NCI-H345 treated with DMSO at 0.1 percent for 48 hours (cell line): ENCODE measurements at regions not wholly inside any gene's neighbourhood (a gene's known extent, or its start where the extent isn't known, plus 50 kb on each side); places are given as distances from the start of the nearest gene placed in this dataset.
A peak's percentile ranks its signal among the peaks of the same experiment; 100 is the strongest.

Experiments used
- DNase-seq: peaks from one replicate; lab custom pipeline; 2025; ENCODE audit not compliant: unreplicated experiment; lab: John Stamatoyannopoulos, UW

DNA sequence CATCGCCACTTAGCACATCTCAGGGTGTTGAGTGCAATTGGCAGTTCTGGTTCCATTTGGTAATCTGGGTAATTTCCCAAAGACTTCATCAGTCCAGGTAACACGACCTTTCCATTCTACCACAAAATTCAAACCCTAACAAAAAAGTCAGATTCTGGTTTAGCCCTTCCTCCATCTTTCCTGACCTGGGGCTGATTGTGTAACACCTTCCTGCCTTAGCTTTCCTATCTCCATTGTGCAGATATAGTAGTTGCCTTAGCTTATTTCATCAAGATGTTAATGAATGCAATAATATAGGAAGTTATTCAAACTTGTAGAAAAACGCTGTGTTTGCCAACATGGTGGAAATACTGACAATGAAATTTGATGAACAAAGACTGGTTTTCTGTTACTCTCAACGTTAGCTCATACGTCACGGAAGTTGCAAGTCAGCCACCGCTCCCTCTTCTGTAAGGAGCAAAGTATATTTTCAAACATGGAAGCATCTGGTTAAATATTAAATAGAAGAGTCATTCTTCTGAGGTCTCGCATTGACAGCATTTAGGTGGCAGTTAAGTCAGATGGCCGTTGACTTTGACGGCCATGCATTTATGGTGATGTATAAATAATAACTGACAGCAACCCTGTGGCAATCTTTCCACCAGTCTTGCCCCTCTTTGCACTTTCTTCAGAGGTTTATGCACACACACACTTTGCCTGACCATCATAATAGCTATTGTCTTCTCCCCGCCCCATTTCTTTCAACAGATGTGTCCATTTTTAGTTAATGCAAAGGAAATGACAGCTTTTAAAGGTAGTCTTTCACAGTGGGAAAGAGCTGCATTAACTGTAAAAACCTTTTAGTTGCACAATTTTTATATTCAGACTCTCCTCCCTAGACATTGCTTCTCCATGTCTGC, 205.1 kb upstream of the BMPER start:
- no peak for DNase-seq

DNA sequence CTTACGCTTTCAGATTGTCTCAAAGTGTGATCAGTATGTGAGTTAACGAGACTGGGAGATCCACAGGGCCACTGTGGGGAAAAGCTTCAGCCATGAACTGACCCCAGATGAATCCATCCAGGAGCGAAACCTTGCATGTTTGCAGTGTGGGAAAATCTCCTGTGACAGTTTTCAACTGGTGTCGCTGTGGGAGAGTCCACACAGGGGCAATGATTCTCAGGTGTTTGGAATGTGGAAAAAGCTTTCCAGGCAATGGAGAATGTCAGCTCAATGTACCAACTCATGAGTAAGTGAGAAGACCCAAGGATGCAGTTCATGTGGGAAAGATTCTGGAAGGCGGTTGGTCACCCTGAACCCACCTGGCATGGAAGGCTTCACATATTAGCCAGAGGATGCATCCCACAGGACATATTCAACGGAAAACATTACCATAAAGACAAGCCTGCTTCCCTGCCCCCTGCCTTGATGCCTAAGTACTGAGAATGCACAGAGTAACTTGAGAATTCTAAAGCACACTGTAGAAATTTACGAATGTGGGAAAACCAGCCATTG, 204.1 kb upstream of the BMPER start:
- no peak for DNase-seq

DNA sequence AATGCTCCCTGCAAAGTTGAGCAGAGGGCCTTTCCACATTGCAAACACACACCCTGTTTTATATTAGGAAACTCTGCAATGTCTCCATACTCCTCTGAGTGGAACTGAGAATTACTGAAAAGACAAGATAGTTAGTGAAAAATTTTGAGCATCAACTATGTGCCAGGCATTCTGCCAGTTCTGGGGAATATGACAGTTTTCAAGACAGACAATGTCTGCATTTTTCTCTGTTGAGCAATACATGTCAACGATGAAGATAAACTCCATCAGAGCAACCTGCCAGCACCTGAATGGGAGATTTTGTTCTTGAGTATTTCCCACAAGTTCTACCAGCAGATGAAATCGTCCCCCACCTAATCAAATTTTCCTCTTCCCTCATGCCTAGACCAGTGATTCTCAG, 203.4 kb upstream of the BMPER start:
- DNase-seq, result no peak

DNA sequence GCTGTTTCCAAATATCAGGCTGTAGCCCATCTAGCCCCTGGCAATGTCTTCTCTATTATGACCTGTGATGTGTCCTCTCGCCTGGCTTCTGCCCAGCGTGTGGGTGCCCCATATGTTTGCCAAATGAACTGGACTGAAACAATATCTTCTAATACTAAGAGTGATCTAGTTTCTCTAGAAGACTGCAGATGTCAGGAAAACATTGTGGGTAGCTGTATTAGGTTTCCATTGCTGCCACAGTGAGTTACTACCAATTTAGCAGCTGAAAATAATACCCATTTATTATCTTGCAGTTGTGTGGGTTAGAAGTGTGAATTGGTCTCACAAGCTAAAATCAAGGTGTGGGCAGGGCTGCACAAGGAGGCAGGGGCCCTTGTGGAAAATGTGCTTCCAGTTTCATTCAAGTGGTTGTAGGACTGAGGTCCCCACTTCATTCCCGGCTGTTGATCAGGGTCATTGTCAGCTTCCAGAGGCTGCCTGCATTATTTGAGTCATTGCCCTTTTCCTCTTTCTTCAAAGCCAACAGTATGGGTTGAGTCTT, 202.8 kb upstream of the BMPER start:
- no peak for DNase-seq

DNA sequence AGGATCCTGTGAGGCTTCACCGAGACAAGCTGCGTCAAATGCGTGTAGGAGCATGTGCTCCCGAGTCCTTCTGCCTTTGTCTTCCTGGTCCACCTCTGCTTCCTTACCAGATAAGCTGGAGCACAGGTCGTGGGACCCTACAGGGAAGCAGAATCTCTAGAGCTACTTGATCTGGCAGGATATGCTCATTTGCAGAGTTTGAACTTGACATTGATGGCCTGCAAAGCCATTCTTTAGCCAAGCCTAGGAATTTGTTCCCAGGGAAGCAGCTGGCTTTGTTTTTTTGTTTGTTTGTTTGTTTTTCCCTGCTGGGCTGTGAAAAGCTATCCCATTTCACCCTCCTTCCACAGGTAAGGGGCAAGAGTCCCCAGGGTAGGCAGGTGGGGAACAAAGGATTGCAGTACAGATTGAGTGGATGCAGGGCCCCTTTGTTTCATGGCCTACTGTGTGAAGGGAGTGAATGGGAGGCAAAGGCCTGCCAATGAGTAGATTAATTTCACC, 200.0 kb upstream of the BMPER start:
- DNase-seq, result peak; percentile 56

DNA sequence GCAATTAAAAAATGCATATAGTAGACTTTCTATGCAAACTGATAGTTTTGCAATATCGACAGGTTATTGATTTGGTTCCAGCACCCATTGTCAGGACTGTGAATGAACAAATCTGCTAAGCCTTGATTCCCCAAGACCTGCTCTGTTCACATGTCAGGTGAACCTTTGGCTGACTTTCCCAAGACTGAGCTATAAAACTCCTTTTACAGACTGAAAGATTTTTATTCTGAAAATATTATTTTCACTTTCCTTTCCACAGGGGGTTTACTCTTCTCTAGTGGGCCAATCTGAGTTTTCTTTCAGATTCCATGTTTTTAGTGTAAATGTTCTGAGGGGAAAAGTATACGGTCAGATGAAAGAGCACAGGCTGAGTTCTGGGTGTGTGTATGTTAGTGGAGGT, 199.2 kb upstream of the BMPER start:
- no peak for DNase-seq

DNA sequence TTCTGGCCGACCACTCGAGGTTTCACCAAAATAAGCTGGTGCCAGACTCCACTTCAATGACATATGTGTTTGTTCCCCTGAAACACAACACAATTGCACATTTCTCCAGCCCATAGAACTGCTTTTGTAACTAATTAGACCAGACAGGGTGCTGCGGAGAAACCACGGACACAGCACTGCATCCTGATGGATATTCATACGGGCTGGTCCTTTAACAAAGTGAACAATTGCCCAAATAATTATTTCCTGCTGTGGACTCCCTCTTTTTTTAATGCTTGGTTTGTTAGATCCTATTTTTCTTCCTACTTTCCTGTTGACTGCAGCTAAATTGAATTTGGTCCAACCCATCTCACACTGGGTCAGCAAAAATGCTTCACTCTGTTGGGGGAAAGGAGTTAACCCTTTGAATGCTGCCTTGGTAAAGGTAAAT, 198.6 kb upstream of the BMPER start:
- DNase-seq, result no peak

DNA sequence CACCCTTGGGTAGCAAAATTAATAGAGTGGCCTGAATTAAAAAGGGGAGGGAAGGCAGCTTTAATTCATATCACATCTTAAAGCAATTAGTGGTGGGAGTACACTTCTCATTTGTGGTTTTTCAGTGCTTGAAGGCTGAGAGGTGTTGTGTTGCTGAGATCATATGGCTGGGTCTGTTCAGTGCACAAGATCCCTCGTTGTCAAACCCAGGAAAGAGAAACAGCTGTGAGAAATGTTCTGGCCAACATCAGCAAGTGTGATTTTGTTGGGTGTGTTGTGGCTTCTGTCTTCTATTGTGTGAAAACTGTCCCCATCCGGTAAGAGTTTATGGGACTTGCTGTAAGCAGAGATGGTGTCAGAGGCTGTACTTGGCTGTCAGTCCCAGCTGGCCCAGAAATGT, 197.9 kb upstream of the BMPER start:
- no peak for DNase-seq

DNA sequence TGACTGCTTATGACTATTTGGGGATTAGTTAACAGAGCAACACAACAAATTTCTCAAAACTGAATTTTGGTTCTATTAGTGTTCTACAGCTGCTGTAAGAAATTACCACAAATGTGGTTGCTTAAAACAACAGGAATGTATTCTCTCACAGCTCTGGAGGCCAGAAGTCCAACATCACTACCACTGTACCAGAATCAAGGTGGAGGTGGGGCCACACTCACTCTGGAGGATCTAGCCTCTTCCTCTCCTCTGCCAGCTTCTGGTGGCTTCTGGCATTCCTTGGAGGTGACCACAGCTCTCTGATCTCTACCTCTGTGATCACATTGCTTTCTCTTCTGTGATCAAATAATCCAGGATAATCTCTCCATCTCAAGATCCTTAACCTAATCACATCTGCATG, 194.7 kb upstream of the BMPER start:
- DNase-seq, result no peak

DNA sequence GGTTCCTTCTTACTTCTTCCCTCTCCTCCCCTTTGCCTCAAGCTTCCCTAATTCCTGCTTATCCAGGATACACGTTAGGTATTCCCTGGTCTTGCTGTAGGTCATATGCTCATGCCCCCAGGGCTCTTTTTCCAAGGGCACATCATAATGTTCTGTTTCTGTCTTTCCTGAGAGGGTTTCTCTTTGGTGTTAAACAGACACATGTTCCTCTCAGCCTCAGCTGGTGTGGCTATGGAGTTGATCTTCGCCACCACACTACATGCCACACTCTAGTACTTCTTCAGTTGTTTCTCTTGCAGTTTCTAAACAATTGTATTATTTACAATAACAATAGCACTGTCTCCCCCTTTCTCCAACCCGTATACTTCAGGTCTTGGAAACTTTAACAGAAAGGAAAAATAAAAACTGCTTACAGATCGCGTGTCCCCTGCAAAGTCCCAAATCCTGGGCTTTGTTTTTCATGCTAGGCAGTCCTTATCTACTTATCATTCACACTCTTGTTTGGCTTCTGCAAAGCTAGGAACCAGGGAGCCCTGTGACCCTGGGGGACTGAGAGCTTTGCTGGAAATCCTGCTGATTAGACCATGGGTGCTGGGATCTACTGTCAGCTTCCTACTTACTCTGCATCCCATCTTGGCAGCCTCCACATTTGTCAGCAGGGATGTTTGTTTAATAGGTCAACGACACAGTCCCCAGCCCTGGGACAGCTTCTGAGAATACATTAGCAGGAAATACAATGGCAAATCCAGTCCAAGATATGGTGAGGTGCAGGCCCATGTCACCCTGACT, 193.9 kb upstream of the BMPER start:
- DNase-seq, result no peak

DNA sequence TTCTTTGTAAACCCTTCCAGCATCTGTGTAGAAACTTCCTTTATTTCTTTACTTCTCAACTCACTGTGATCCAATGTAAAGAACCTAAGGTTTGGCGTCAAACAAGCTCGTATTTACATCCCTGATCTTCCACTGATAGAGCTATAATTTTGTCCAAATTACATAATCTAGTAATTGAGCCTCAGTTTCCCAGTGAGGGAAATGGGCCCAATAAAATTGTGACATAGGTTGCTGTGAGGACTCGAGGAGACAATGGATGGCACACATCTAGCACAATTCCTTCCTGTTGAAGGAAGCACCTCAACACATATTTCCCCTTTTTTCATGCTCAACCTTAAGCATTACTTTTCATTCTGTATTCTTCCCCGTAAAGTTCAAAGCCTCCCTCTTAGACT, 193.3 kb upstream of the BMPER start:
- no peak for DNase-seq

DNA sequence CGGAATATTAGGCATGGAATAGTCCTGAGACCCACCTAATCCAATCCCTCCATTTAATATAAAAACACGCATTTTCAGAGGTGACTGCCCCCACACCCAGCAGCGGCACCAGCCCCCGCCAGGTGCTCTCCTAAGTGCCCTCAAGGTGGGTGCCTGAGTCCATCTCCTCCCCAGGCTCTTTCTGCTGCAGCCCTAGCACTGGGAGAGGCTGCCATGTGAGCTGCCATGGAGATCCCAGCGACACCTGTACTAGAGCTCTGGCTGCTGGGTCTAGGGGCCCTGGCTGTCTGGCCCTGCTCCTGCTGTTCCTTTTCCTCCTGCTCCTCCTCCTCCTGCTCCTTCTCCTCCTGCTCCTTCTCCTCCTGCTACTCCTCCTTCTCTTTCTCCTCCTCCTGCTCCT, 191.1 kb upstream of the BMPER start:
- DNase-seq, result no peak

DNA sequence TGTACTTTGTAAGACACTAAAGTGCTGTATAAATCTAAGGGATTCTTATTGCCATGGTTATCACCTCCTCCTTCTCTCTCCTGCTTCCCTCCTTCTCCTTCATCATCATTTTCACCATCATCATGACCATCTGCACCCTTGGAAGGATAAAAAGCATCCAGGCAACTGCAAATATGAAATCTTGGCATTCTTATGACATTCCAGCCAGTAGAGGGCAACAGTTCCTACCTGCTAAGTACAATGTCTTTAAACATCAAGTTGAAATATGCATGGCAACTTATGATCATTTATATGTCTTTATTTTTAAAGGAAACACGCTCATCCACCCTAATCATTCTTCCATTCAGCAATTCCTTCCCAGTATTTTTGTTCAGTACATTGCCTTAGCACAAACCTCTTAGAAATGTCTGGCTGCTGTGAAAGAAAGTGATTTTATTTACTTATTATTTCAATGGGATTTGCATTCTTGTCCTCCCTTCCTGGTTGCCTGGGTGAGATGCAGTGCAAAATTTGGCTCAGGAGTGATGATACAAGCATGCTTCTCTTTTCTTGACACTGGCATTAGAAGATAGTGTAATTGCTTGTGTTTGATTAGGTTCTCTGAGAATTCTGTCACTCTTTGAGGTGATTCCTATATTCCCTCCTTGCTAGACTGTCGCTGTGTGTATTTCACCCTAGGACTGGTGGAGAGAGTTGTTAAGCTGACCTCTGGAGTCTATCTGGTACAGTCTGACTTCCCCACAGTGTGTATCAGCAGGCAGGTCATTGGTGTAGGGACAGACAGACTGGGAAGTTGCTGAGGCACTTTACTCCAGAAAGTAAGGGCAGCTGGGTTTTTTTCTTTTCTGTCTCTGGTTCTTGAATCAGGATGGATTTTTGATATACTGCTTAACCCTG, 188.5 kb upstream of the BMPER start:
- peak; percentile 16 for DNase-seq

DNA sequence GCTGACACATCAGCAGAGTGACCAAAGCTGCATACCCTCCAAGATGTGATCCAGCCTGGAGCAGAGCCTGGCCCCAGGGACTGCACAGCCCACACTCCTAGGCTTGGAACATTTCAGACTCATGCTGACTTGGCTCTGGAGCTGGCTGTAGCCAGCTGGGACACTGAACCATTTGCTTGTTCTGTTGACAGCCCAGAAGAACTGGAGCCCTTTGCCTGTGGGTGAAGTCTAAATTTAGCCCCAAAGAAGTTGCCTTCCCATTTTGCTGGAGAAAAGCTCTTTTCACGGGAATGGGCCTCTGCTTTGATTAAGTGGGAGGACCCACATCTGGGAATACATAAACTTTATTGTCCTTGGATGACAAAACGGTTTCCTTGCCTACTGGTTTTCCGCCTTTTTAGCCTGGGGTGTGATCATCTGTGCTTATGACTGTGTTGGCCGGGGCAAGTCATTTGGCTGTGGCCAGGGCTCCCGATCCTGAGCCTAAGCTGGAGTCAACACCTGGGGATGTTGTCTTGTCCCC, 186.2 kb upstream of the BMPER start:
- no peak for DNase-seq

DNA sequence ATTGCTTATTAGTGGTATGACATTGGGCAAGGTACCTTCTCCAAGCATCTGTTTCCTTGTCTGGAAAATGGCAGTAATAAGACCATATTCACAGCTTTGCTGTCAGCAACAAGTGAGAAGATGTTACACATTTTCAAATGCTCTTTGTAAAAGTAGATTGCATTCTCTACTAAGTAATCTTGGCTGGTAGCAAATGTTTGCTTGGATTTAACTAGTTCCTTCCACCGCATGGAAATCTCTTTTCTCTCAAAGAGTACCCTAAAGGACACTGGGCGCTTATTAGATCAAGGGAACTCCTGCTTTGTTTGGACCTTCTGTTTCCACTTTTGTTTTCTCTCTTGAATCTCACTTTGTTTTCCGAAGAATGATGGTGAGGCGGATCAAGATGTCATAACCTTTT, 185.2 kb upstream of the BMPER start:
- no peak for DNase-seq

DNA sequence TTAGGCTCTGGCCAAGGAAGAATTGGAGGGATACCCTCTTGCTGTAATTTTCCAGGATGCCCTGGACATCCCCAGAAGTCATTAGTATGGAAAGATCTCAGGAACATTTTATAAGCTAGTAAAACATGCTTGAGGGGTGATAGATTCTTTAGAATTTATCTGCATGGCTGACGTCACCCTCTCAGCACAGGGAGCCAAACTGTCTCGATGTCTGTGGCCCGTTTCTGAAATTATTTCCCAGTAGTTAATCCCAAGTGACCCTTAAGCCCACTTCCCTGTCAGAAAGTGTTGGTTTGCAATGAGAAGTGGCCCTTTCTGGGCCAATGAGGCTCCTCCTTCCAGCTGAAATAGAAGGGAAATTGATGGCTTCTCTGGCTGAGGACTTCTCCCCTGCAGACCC, 184.5 kb upstream of the BMPER start:
- no peak for DNase-seq

DNA sequence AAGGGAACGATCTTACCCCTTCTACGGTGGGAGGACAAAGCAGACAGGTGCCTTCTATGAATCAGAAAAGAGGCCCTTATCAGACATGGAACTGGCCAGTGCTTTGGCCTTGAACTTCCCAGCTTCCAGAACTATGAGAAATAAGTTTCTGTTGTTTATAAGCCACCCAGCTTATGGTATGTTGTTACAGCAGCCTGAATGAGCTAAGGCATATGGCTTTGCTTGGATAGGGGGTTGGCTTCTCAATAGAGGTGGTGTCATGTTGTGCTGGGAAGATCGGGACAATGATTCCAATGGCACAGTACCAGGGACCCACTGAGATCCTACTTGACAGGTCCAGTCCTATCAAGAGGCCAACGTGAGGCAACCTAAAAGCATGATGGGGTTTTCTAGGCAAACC, 183.4 kb upstream of the BMPER start:
- DNase-seq, result no peak

DNA sequence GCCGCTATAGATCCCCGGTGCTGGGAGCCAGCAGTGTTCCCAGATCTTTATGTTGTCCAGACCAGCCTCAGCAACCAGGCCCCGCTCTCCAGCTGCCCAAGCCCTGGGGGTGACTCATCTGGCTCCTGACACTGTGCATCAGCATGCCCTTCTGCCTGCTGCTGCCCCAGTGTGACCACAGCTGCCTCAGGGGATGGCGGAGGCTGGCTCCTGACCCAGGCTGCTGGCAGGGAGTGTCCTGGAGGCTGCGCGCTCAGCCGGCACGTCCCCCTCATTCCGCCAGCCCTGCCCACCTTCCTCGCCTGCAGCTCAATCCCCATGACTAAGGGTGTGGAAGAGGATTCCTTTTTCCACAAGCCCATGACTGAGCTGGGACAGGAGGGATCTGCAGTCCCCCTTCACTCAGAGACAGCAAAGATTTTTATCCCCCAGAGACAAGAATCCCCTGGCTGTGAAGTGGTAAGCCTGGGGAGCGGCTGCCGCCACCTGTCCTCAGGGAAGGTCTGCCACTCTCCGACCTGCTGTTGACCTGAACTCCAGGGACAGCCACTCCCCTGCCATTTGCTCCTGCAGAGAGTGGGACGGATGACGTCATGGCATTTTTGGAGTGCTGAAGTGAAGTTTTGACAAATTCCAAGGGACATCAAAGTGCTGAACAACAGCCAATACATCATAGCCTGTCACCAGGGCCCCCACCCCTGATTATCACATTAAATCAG, 182.8 kb upstream of the BMPER start:
- no peak for DNase-seq

DNA sequence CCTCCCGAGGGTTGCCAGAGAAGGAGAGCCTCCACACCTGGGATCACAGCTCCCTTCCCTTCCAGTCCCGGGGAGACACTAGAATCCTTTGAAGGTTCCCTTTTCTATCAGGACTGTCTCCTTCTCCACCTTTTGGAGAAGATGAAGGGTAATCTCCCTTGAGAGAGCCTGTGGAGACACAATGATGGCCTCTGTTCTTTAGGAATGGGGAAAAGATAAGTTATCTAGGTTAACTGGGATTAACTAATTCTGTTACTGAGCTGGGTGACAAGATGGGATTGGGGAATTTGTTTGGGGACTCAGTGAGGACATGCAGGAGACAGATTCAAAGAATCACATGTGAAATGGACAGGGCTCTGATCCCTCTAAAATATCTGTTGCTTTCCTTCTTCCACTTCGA, 181.1 kb upstream of the BMPER start:
- DNase-seq, result no peak
